Erythroblast (primary cell): ENCODE measurements at regions not wholly inside any gene's neighbourhood (a gene's known extent, or its start where the extent isn't known, plus 50 kb on each side); places are given as distances from the start of the nearest gene placed in this dataset.

Source experiments
- GATA1 ChIP-seq: IDR thresholded peaks from 2 replicates; pipeline ENCODE4 v1.6.1; 2011; ENCODE audit warnings: low read depth, mild to moderate bottlenecking, control low read depth, low read length, moderate library complexity
- POLR2A ChIP-seq: IDR thresholded peaks from 2 replicates; pipeline ENCODE4 v1.6.1; 2011; ENCODE audit warnings: mild to moderate bottlenecking, low read length

DNA sequence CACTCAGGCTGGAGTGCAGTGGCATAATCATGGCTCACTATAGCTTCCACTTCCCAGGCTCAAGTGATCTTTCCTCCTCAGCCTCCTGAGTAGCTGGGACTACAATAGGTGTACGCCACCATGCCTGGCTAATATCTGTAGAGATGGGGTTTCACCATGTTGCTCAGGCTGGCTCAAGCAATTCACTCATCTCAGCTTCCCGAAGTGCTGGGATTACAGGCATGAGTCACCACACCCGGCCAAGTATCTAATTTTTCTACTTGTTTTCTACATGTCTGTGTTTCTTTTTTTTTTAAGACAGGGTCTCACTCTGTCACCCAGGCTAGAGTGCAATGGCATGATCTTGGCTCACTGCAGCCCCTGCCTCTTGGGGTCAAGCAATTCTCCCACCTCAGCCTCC is 119.7 kb upstream of the MED13L start:
- TF ChIP-seq POLR2A, result no peak
- no peak for TF ChIP-seq GATA1
